GM18511 (cell line): ENCODE measurements at regions not wholly inside any gene's neighbourhood (a gene's known extent, or its start where the extent isn't known, plus 50 kb on each side); places are given as distances from the start of the nearest gene placed in this dataset.

Experiments
- ATAC-seq: cut with Tn5 transposase; IDR thresholded peaks from one replicate; pipeline ENCODE4 v1.9.1; 2021; ENCODE audit warnings: mild to moderate bottlenecking, moderate library complexity; ENCODE audit not compliant: unreplicated experiment

DNA sequence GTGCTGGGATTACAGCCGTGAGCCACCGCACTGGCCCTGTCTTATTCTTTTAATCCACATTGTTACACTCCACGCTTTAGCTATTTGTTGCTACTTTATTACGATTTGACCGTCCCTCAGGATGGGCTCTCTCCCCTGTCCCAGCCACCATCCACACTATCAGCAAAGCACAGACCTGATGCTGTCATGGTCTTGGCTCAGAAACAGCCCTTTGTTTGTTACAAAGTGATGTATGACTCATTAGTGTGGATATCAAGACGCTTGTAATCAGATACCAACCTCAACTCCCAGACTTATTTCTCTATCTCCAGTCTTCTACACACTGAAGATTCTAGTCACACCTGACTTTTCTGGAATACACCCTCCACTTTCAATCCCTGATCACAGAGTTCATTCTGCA lies 84.6 kb upstream of the FREM2 start:
- ATAC-seq = no peak

GRCh38 chr13:38606699-38607535 lies 80.0 kb upstream of the FREM2 start:
- ATAC-seq = no peak

GRCh38 chr13:38617936-38618335 lies 68.9 kb upstream of the FREM2 start:
- no peak for ATAC-seq

- ATAC-seq = no peak
Measured at GRCh38 chr13:38618336-38618735, 68.5 kb upstream of the FREM2 start.

DNA sequence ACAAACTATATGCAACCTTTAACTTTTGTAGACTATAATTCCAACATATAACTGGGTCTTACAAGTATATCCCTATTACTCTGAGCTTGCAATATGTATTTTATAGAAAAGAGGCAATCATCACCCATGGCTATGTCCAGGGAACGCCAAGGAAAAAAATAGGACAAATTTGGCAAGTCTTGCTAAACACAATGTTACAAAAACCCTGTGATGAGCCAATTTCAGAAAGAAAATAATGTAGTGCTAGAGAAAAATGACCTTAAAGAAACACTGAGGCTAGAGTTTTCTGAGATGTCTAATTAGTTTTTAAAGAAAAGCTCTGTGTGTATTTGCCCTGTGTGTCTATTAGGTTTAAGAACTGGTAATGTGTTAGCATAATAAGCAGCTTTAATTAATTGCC lies 68.0 kb upstream of the FREM2 start:
- ATAC-seq = no peak

DNA sequence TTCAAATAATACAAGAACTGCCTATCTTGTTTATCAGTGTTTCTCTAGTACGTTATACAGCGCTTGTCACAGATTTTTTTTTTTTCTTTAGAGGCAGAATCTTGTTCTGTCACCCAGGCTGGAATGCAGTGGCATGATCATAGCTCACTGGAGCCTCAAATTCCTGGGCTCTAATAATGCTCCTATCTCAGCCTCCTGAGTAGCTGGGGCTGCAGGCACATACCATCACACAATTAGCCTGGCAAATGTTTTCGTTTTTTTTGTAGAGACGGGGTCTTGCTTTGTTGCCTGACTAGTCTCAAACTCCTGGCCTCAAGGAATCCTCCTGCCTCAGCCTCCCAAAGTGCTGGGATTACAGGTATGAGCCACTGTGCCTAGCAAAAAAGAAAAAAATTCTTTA lies 66.0 kb upstream of the FREM2 start:
- no peak for ATAC-seq

DNA sequence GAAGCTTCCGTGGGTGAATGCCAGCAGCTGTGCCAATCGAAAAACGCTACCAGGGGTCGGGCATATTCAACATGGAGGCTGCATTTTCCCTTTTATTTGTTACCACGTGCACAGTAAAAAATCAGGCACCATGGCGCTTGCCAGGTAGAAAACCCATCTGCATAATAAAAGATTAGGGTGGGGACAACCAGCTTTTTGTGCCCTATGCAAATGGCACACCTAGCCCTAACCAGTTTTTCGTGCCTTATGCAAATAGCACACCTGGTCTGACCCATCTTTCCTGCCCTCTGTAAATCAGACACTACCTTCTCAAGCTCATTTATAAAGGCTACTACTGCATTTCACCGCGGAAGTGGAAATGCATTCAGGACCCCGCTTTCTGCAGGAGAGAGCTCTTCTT lies 62.1 kb upstream of the FREM2 start:
- no peak for ATAC-seq

DNA sequence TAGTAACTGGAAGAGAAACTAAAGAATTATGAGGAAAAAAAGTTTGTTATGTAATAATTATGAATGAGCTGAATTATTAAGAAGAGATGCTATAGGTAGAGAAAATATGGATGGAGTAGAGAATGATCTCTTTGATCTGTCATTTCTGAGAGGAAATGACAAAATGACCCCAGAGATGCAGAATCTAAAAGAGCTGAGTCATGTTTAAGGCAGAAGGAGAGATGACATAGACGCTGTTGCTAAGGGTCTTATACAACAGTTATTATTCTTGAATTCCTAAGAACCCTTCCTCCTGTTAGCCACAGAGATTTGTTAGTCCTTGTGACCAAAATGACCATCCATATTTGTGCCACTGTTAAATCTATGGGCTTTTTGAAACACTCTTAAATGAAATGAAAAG lies 58.3 kb upstream of the FREM2 start:
- ATAC-seq = no peak

GRCh38 chr13:38630780-38631179 lies 56.1 kb upstream of the FREM2 start:
- ATAC-seq = no peak

DNA sequence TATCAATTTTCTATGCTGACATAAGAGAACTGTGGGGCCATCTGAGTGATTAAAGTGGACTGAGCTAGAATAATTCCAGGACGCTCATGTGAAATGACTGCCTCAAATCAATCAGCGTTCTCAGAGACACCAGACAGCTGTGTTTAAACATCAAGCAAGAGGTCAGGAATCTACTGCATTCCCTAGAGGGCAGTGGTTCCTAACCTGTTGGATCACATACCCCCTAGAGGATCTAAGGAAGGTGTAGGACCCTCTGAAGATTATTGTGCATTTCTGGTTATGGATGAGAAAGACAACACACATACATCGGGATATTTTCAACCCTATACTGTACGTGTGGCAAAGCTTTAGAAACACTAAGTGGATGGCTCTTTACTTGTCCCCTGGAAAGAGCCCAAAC lies 51.8 kb upstream of the FREM2 start:
- no peak for ATAC-seq

DNA sequence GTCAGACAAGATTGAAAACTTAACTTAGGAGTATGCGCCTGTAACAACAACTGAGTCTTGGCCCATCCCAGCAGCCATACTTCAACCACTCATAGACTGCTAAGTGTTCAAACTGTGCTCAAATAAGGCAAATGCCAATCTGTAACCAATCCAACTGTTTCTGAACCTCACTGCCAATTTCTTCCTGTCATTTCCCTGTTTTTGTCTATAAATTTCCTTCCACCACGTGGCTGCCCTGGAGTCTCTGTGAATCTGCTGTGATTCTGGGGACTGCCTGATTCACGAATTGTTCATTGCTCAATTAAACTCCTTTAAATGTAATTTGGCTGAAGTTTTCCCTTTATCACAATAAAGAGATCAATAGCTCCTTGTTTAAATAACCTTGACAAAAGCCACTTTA lies 50.8 kb upstream of the FREM2 start:
- no peak for ATAC-seq

- no peak for ATAC-seq
Measured at GRCh38 chr13:38636761-38637160, 50.1 kb upstream of the FREM2 start.
